ENCODE measurements at regions not wholly inside any gene's neighbourhood (a gene's known extent, or its start where the extent isn't known, plus 50 kb on each side); places are given as distances from the start of the nearest gene placed in this dataset.
A peak's percentile ranks its signal among the peaks of the same experiment; 100 is the strongest.

DNA sequence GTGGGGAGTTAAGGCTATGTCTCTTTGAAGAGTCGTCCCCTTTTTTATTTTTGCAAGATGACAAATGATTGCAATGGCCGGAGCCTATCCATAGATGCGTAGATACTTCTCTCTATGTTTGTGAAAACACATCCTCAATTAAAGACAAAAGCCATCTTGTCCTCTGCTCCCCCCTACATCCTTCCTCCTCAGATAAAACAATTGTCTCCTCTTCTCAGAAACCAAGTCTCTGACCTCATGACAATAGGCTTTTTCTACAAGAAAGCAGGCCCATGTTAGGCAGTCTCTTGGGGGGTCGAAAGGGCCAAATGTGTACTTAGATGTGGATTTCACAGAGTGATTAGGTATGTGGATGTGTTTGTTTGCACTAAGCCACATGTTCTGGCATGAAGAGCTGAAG is 51.1 kb upstream of the SSTR4 start:
- Histone ChIP-seq H3K27me3 (no peaks in the 10 kb centered on the region), H3K4me1 (no peaks in the 10 kb centered on the region), H3K4me3 (no peak overlapping the region), H3K9me3 (no peaks in the 10 kb centered on the region), H3K36me3 (no peaks in the 10 kb centered on the region), H3K27ac (no peak overlapping the region)
- 44 to 51% methylated on average over 4 of the region's 4 CpGs for WGBS, 2 donors
- TF ChIP-seq, protein P1, sequence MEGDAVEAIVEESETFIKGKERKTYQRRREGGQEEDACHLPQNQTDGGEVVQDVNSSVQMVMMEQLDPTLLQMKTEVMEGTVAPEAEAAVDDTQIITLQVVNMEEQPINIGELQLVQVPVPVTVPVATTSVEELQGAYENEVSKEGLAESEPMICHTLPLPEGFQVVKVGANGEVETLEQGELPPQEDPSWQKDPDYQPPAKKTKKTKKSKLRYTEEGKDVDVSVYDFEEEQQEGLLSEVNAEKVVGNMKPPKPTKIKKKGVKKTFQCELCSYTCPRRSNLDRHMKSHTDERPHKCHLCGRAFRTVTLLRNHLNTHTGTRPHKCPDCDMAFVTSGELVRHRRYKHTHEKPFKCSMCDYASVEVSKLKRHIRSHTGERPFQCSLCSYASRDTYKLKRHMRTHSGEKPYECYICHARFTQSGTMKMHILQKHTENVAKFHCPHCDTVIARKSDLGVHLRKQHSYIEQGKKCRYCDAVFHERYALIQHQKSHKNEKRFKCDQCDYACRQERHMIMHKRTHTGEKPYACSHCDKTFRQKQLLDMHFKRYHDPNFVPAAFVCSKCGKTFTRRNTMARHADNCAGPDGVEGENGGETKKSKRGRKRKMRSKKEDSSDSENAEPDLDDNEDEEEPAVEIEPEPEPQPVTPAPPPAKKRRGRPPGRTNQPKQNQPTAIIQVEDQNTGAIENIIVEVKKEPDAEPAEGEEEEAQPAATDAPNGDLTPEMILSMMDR (IDR thresholded peaks at IDR 0.05) = no peak
- ATAC-seq = no peak
- intact Hi-C loops (cut with DNase I) = no loop called here
- FAIRE-seq = no peak
- DNase-seq = no peak

DNA sequence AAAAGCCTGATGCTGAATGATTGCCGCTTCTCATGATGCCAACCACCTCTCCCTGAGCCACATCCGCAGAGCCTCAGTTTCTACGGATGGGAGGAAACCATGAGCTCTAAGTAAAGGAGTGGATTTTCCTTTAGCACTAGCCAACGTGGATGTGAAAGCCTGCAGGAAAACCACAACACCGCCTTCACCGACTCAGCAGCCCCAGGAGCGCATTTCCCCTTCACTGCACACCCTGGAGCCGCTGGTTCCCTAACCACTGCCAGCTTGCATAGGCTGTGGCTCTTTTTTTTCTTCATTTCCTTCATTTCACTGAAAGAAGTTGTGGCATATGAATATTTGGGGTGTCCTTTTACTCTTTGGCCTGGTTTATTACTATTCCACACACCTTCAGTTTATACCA is 50.5 kb upstream of the SSTR4 start:
- FAIRE-seq (no peak), DNase-seq (no peak), ATAC-seq (peak in 1 of 4 donors; percentile 33)

DNA sequence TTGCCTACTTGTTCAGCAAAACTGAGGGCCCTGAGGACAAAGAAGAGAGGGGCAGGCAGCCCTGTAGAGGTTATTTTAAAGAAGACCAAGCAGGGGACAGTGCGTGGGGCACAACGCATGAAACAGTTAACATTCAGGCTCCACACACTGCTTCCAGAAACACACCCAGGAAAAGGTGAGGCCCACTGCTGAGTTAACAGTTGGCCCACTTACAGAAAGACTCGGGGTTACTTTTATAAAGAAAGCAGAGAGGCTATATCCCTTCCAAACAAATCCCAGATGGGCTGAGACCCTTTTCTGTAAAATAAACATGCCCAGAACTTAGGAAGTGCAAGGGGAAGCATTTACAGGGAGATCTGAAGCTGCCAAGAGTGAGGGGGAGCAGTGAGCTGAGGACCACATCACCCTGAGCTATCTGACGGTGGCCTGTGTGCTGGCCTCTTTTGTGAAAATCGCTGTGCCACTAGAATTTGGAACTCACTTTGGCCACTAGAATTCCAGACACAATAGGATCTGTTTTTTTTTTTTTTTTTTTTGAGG is 49.8 kb upstream of the SSTR4 start:
- Histone ChIP-seq H3K9me3 (no peaks in the 10 kb centered on the region), H3K27me3 (no peaks in the 10 kb centered on the region), H3K36me3 (no peaks in the 10 kb centered on the region), H3K4me1 (no peaks in the 10 kb centered on the region), H3K27ac (no peak overlapping the region), H3K4me3 (no peak overlapping the region)
- 71 to 74% methylated on average over 5 of the region's 5 CpGs for WGBS, 2 donors
- TF ChIP-seq, protein P1 (IDR thresholded peaks at IDR 0.05) = no peak
- no peak for FAIRE-seq
- intact Hi-C loops (cut with DNase I) = no loop called here
- ATAC-seq = no peak
- DNase-seq = no peak

More for the DNA sequence above, 50.5 kb upstream of the SSTR4 start:
- no peaks in the 10 kb centered on the region for H3K9me3 ChIP-seq
- H3K4me3 ChIP-seq = no peak overlapping the region
- intact Hi-C loops (cut with DNase I) = no loop called here
- H3K27ac ChIP-seq = no peak overlapping the region
- no peaks in the 10 kb centered on the region for H3K4me1 ChIP-seq
- TF ChIP-seq, protein P1 (IDR thresholded peaks at IDR 0.05) = no peak
- no peaks in the 10 kb centered on the region for H3K27me3 ChIP-seq
- 69 to 77% methylated on average over 8 of the region's 8 CpGs for WGBS, 2 donors
- H3K36me3 ChIP-seq = no peaks in the 10 kb centered on the region
